SU-DHL-6 (cell line): ENCODE measurements at regions not wholly inside any gene's neighbourhood (a gene's known extent, or its start where the extent isn't known, plus 50 kb on each side); places are given as distances from the start of the nearest gene placed in this dataset.

Source experiments
- CTCF ChIP-seq: fragments of 200-600 bp; sonication (generic); IDR thresholded peaks from one replicate; pipeline ENCODE4 v1.5.1; 2017; ENCODE audit warnings: antibody characterized with exemption, mild to moderate bottlenecking, low read length, moderate library complexity; ENCODE audit not compliant: insufficient read depth, poor library complexity, severe bottlenecking
- EZH2phosphoT487 ChIP-seq: fragments of 200-600 bp; sonication (generic), shearing (Covaris generic); conservative IDR thresholded peaks from 2 replicates; pipeline ENCODE4 v1.6.1; 2018; ENCODE audit warnings: mild to moderate bottlenecking, antibody characterized with exemption, low read length, moderate library complexity, mixed read lengths

DNA sequence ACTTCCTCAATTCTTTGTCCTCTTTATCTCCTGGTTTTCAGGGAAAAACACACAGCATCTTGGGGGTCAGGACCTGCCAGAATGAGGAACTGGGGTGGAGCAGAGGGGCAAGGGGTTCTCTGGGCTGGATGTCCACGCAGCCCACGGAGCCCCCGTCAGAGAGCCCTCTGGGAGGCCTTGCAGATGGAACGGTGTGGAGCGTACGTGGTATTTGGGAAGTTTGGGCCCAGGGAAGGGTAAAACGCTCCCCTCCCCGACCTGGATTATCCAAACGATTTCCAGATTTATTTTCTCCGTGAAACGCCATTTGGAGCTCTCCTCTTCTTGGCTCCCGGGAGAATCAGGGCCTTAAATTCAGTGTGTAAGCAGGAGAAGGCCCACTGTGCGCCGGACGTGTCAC, 51.7 kb upstream of the ZNF536 start:
- no peak for TF ChIP-seq CTCF
- no peak for TF ChIP-seq EZH2phosphoT487
